Trophoblast cell (in vitro differentiated cells and primary cell): ENCODE measurements at regions not wholly inside any gene's neighbourhood (a gene's known extent, or its start where the extent isn't known, plus 50 kb on each side); places are given as distances from the start of the nearest gene placed in this dataset.

Experiments used
- DNase-seq, 2 donors: peaks; one replicate each; pipeline ENCODE4 v3.0.0-alpha.2; 2016
- H2AFZ ChIP-seq: 2 replicates; pipeline ENCODE4 v1.6.1; 2013; ENCODE audit warnings: low read length, moderate library complexity, mild to moderate bottlenecking; ENCODE audit not compliant: insufficient read depth, poor library complexity
- H2AK5ac ChIP-seq: 2 replicates; pipeline ENCODE4 v1.6.1; 2013; ENCODE audit warnings: mild to moderate bottlenecking, low read length
- H2BK120ac ChIP-seq: 2 replicates; pipeline ENCODE4 v1.6.1; 2013; ENCODE audit warnings: low read length, mild to moderate bottlenecking, moderate library complexity; ENCODE audit not compliant: insufficient read depth, poor library complexity
- H2BK12ac ChIP-seq: 2 replicates; pipeline ENCODE4 v1.6.1; 2013; ENCODE audit warnings: mild to moderate bottlenecking, low read length, moderate library complexity
- H2BK5ac ChIP-seq: 2 replicates; pipeline ENCODE4 v1.6.1; 2013; ENCODE audit warnings: low read length, low read depth, moderate library complexity, mild to moderate bottlenecking; ENCODE audit not compliant: poor library complexity
- H3K14ac ChIP-seq: 2 replicates; pipeline ENCODE4 v1.6.1; 2013; ENCODE audit warnings: mild to moderate bottlenecking, low read length
- H3K18ac ChIP-seq: 2 replicates; pipeline ENCODE4 v1.6.1; 2013; ENCODE audit warnings: mild to moderate bottlenecking, low read length
- H3K23ac ChIP-seq: 2 replicates; pipeline ENCODE4 v1.6.1; 2013; ENCODE audit warnings: low read length
- H3K27ac ChIP-seq: 2 replicates; pipeline ENCODE4 v1.5.1; 2013; ENCODE audit warnings: low read depth, mild to moderate bottlenecking, inconsistent platforms, low read length, moderate library complexity
- H3K27me3 ChIP-seq: 2 replicates; pipeline ENCODE4 v1.6.1; 2013; ENCODE audit warnings: inconsistent platforms, mild to moderate bottlenecking, low read length, moderate library complexity; ENCODE audit not compliant: insufficient read depth
- H3K36me3 ChIP-seq, 2 experiments: 1 replicate in 1 of 2; 2 replicates in 1 of 2; pipeline ENCODE4 v1.6.1; 2013; ENCODE audit warnings: low read length in 2 of 2, mild to moderate bottlenecking in 2 of 2, moderate library complexity in 1 of 2; ENCODE audit not compliant: insufficient read depth in 2 of 2, control insufficient read depth in 1 of 2
- H3K4ac ChIP-seq: 2 replicates; pipeline ENCODE4 v1.6.1; 2013; ENCODE audit warnings: low read depth, mild to moderate bottlenecking, low read length, moderate library complexity
- H3K4me1 ChIP-seq, 2 experiments: 1 replicate in 1 of 2; 2 replicates in 1 of 2; pipeline ENCODE4 v1.6.1; 2013; ENCODE audit warnings: low read length in 2 of 2, mild to moderate bottlenecking in 2 of 2, moderate library complexity in 1 of 2; ENCODE audit not compliant: insufficient read depth in 2 of 2, control insufficient read depth in 1 of 2
- H3K4me2 ChIP-seq: 2 replicates; pipeline ENCODE4 v1.6.1; 2013; ENCODE audit warnings: inconsistent platforms, mild to moderate bottlenecking, low read length, moderate library complexity
- H3K4me3 ChIP-seq: 2 replicates; pipeline ENCODE4 v1.5.1; 2013; ENCODE audit warnings: mild to moderate bottlenecking, low read depth, low read length, inconsistent platforms
- H3K79me1 ChIP-seq: one replicate; pipeline ENCODE4 v1.6.1; 2013; ENCODE audit warnings: low read length
- H3K79me2 ChIP-seq: 2 replicates; pipeline ENCODE4 v1.6.1; 2013; ENCODE audit warnings: low read length, mild to moderate bottlenecking; ENCODE audit not compliant: control insufficient read depth, insufficient read depth, poor library complexity
- H3K9ac ChIP-seq: 2 replicates; pipeline ENCODE4 v1.6.1; 2013; ENCODE audit warnings: mild to moderate bottlenecking, low read length
- H3K9me3 ChIP-seq: 2 replicates; pipeline ENCODE4 v1.6.1; 2013; ENCODE audit warnings: low read depth, mild to moderate bottlenecking, control low read depth, inconsistent platforms, low read length; ENCODE audit not compliant: insufficient read depth
- H4K12ac ChIP-seq: 2 replicates; pipeline ENCODE4 v1.6.1; 2013; ENCODE audit warnings: low read depth, mild to moderate bottlenecking, low read length, moderate library complexity
- H4K8ac ChIP-seq: 2 replicates; pipeline ENCODE4 v1.6.1; 2013; ENCODE audit warnings: low read depth, mild to moderate bottlenecking, low read length, moderate library complexity
- H4K91ac ChIP-seq: one replicate; pipeline ENCODE4 v1.6.1; 2013; ENCODE audit warnings: low read depth, mild to moderate bottlenecking, low read length, moderate library complexity
- WGBS: extraction: QIAGEN DNeasy Blood & Tissue Kit; methylation state at CpG from one replicate; pipeline ENCODE4 v1.1.7; 2013; ENCODE audit warnings: missing lambda C conversion rate; ENCODE audit not compliant: insufficient read length, insufficient coverage; ENCODE audit errors: extremely low coverage; 5-methylcytosine and 5-hydroxymethylcytosine counted together

GRCh38 chr12:75887979-75888378 lies 143.6 kb downstream of the PHLDA1 start:
- Histone ChIP-seq H2BK120ac (no peak overlapping the region), H4K91ac (no peak overlapping the region), H3K4ac (no peak overlapping the region), H2AK5ac (no peak overlapping the region), H3K9ac (no peak overlapping the region), H3K4me2 (no peak overlapping the region), H2AFZ (no peak overlapping the region), H4K8ac (no peak overlapping the region), H2BK12ac (no peak overlapping the region), H3K4me3 (no peak overlapping the region), H3K23ac (peak overlapping the region; percentile 98), H3K27ac (no peak overlapping the region), H3K4me1 (peaks cover 3 to 4% of the 10 kb centered on the region in 2 experiments), H4K12ac (no peak overlapping the region), H3K14ac (no peak overlapping the region), H3K27me3 (no peaks in the 10 kb centered on the region), H3K9me3 (no peaks in the 10 kb centered on the region), H3K79me2 (no peaks in the 10 kb centered on the region), H3K79me1 (no peaks in the 10 kb centered on the region), H3K36me3 (no peaks in the 10 kb centered on the region), H3K18ac (no peak overlapping the region), H2BK5ac (no peak overlapping the region)
- DNase-seq: no peak
- WGBS: no CpG with 5 or more reads among the region's 1 CpG

- H2AFZ ChIP-seq: no peak overlapping the region
- no peak overlapping the region for H3K23ac ChIP-seq
- H2BK5ac ChIP-seq: no peak overlapping the region
- H3K9ac ChIP-seq: no peak overlapping the region
- H3K4me2 ChIP-seq: no peak overlapping the region
- WGBS: no CpG with 5 or more reads among the region's 4 CpGs
- no peak overlapping the region for H3K27ac ChIP-seq
- no peak overlapping the region for H3K4ac ChIP-seq
- no peaks in the 10 kb centered on the region for H3K9me3 ChIP-seq
- no peak overlapping the region for H2BK12ac ChIP-seq
- H4K8ac ChIP-seq: no peak overlapping the region
- no peak overlapping the region for H2BK120ac ChIP-seq
- H3K4me1 ChIP-seq: peaks cover 3 to 4% of the 10 kb centered on the region in 2 experiments
- H3K27me3 ChIP-seq: no peaks in the 10 kb centered on the region
- H3K14ac ChIP-seq: no peak overlapping the region
- H3K79me2 ChIP-seq: no peaks in the 10 kb centered on the region
- no peak overlapping the region for H3K18ac ChIP-seq
- no peak for DNase-seq
- H3K79me1 ChIP-seq: no peaks in the 10 kb centered on the region
- H4K12ac ChIP-seq: no peak overlapping the region
- no peak overlapping the region for H4K91ac ChIP-seq
- H3K4me3 ChIP-seq: no peak overlapping the region
- H2AK5ac ChIP-seq: no peak overlapping the region
- no peaks in the 10 kb centered on the region for H3K36me3 ChIP-seq
Observed at GRCh38 chr12:75884465-75884985, 147.1 kb downstream of the PHLDA1 start.

GRCh38 chr12:75883241-75883640 lies 148.3 kb downstream of the PHLDA1 start:
- Histone ChIP-seq H3K4me2 (no peak overlapping the region), H3K18ac (no peak overlapping the region), H3K27ac (no peak overlapping the region), H3K4me1 (no peaks in the 10 kb centered on the region), H2AFZ (no peak overlapping the region), H3K79me2 (no peaks in the 10 kb centered on the region), H3K23ac (no peak overlapping the region), H2AK5ac (no peak overlapping the region), H3K9me3 (no peaks in the 10 kb centered on the region), H3K27me3 (no peaks in the 10 kb centered on the region), H4K8ac (no peak overlapping the region), H3K4ac (no peak overlapping the region), H2BK120ac (no peak overlapping the region), H3K14ac (no peak overlapping the region), H3K4me3 (no peak overlapping the region), H2BK12ac (no peak overlapping the region), H2BK5ac (no peak overlapping the region), H3K36me3 (no peaks in the 10 kb centered on the region), H4K91ac (no peak overlapping the region), H4K12ac (no peak overlapping the region), H3K79me1 (no peaks in the 10 kb centered on the region), H3K9ac (no peak overlapping the region)
- WGBS: no CpG with 5 or more reads among the region's 3 CpGs
- no peak for DNase-seq

GRCh38 chr12:75882421-75882820 lies 149.2 kb downstream of the PHLDA1 start:
- H3K79me2 ChIP-seq: no peaks in the 10 kb centered on the region
- H3K4me1 ChIP-seq: no peaks in the 10 kb centered on the region
- no peak overlapping the region for H2AK5ac ChIP-seq
- no peak overlapping the region for H3K14ac ChIP-seq
- no peak overlapping the region for H3K9ac ChIP-seq
- DNase-seq: no peak
- H4K91ac ChIP-seq: no peak overlapping the region
- H3K4me3 ChIP-seq: no peak overlapping the region
- H4K8ac ChIP-seq: no peak overlapping the region
- H3K27me3 ChIP-seq: no peaks in the 10 kb centered on the region
- no peak overlapping the region for H3K4ac ChIP-seq
- no peaks in the 10 kb centered on the region for H3K36me3 ChIP-seq
- H4K12ac ChIP-seq: no peak overlapping the region
- no peak overlapping the region for H2BK12ac ChIP-seq
- H3K4me2 ChIP-seq: no peak overlapping the region
- no peaks in the 10 kb centered on the region for H3K9me3 ChIP-seq
- no peak overlapping the region for H2AFZ ChIP-seq
- no CpG with 5 or more reads among the region's 3 CpGs for WGBS
- H3K18ac ChIP-seq: no peak overlapping the region
- no peak overlapping the region for H2BK5ac ChIP-seq
- H3K79me1 ChIP-seq: no peaks in the 10 kb centered on the region
- no peak overlapping the region for H2BK120ac ChIP-seq
- no peak overlapping the region for H3K23ac ChIP-seq
- H3K27ac ChIP-seq: no peak overlapping the region
